BLaER1 (cell line): ENCODE measurements at regions not wholly inside any gene's neighbourhood (a gene's known extent, or its start where the extent isn't known, plus 50 kb on each side); places are given as distances from the start of the nearest gene placed in this dataset.
"Not testable (repeated sequence)": the region's sequence is repeated elsewhere in the genome, so short reads cannot be mapped to it uniquely, and the experiment has no call there.

Source experiments
- H3K27ac ChIP-seq: shearing (Covaris generic); formaldehyde crosslinking; 2 replicates; pipeline ENCODE4 v1.8.1; 2022
- H3K27me3 ChIP-seq: shearing (Covaris generic); formaldehyde crosslinking; 2 replicates; pipeline ENCODE4 v1.8.1; 2022
- H3K36me3 ChIP-seq: shearing (Covaris generic); formaldehyde crosslinking; 2 replicates; pipeline ENCODE4 v1.8.1; 2022
- H3K4me1 ChIP-seq: shearing (Covaris generic); formaldehyde crosslinking; 2 replicates; pipeline ENCODE4 v1.8.1; 2022
- H3K4me2 ChIP-seq: shearing (Covaris generic); formaldehyde crosslinking; 2 replicates; pipeline ENCODE4 v1.8.1; 2022
- H3K4me3 ChIP-seq: shearing (Covaris generic); formaldehyde crosslinking; 2 replicates; pipeline ENCODE4 v1.8.1; 2022
- H3K9ac ChIP-seq: shearing (Covaris generic); formaldehyde crosslinking; 2 replicates; pipeline ENCODE4 v1.8.1; 2022
- H3K9me3 ChIP-seq: shearing (Covaris generic); formaldehyde crosslinking; 2 replicates; pipeline ENCODE4 v1.8.1; 2022
- H4K20me1 ChIP-seq: shearing (Covaris generic); formaldehyde crosslinking; 2 replicates; pipeline ENCODE4 v1.8.1; 2022
- Cebpa-rat ChIP-seq: shearing (Covaris generic); IDR thresholded peaks from 2 replicates; pipeline ENCODE4 v1.8.1; 2022

DNA sequence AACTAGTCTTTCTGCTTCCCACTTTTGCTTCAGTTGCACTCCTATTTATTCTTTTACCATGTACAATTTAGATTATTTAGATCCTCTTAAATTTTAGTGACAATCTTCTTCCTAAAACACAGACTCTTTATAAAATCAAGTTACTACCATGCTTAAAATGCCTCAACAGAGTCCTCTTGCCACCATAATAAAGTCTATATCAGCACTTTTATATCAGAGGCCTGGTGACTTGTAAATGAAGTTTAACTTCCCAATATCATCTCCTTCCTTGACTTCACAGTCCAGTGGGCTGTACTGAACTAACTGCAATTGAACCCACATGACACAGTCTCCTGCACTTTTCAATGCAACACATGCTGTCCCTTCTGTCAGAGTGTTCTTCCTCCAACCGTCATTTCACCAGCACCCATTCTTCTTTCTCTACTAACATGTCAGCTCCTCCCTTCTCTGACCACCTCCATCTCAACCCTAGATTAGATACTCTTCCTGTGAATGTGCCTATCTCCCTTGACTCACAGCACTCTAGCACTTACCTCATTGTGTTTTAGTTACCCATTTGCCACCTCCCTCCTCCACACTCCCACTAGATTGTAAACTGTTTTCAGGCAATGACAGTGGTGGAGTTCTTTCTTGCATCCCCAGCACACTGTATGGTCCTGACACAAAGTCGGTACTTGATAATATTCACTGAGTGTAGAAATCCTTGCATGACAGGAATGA is 414.9 kb downstream of the SATB2 start:
- no peak overlapping the region for H3K4me3 ChIP-seq
- H3K9ac ChIP-seq = no peak overlapping the region
- H3K4me1 ChIP-seq = no peaks in the 10 kb centered on the region
- H4K20me1 ChIP-seq = no peaks in the 10 kb centered on the region
- H3K27ac ChIP-seq = no peak overlapping the region
- no peak for TF ChIP-seq Cebpa-rat
- H3K27me3 ChIP-seq = no peaks in the 10 kb centered on the region
- no peaks in the 10 kb centered on the region for H3K36me3 ChIP-seq
- no peaks in the 10 kb centered on the region for H3K9me3 ChIP-seq
- no peak overlapping the region for H3K4me2 ChIP-seq

DNA sequence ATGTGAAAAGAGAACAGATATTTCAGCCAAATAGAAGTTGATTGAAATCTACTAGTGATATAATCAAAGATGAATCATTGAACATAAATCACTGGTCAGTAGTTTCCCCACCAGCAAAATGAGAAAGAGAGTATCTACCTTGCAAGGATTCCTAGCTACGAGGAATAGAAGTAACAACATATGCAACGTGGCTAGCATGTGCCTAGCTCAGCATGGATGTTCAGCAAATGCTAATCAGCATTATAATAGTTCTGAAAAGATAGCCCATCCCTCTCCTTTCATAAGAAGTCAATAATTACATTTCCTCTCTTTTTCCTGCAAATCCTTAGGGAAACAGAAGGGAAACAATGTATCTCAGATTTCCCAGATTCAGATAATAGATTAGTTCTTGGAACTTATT is 417.2 kb downstream of the SATB2 start:
- Histone ChIP-seq H3K27me3 (no peaks in the 10 kb centered on the region), H3K4me3 (no peak overlapping the region), H3K36me3 (no peaks in the 10 kb centered on the region), H3K9me3 (no peaks in the 10 kb centered on the region), H3K4me1 (no peaks in the 10 kb centered on the region), H3K4me2 (no peak overlapping the region), H4K20me1 (no peaks in the 10 kb centered on the region), H3K27ac (no peak overlapping the region), H3K9ac (no peak overlapping the region)
- no peak for TF ChIP-seq Cebpa-rat

DNA sequence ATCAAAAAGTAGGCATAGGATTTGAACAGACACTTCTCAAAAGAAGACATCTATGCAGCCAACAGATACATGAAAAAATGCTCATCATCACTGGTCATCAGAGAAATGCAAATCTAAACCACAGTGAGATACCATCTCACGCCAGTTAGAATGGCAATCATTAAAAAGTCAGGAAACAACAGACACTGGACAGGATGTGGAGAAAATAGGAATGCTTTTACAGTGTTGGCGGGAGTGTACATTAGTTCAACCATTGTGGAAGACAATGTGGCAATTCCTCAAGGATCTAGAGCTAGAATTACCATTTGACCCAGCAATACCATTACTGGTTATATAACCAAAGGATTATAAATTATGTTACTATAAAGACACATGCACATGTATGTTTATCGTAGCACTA is 424.0 kb downstream of the SATB2 start:
- H4K20me1 ChIP-seq, H3K4me2 ChIP-seq, H3K9me3 ChIP-seq, H3K4me1 ChIP-seq, H3K36me3 ChIP-seq, H3K27me3 ChIP-seq, H3K9ac ChIP-seq, H3K4me3 ChIP-seq, H3K27ac ChIP-seq: not testable (repeated sequence)

DNA sequence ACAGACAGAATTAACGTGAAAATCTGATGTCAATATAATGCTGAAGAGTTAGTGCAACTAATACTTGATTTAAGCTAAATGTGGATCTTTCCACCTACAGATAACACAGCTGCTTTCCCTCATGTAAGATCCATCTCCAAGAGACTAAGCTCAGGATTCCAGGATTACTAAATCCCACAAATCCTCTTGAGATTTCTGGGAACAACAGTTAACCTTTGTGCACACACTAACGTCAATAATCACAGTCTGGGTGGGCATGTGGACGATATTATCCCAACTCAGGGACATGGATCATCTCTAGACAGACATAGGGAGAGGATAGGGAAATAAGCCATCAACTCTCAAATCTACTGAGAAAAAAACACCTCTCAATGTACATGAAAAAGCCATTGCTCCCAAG is 432.6 kb downstream of the SATB2 start:
- Histone ChIP-seq H3K4me3 (no peak overlapping the region), H3K27ac (no peak overlapping the region), H3K9me3 (no peaks in the 10 kb centered on the region), H3K36me3 (no peaks in the 10 kb centered on the region), H3K9ac (no peak overlapping the region), H3K4me2 (no peak overlapping the region), H4K20me1 (no peaks in the 10 kb centered on the region), H3K27me3 (no peaks in the 10 kb centered on the region), H3K4me1 (no peaks in the 10 kb centered on the region)
- TF ChIP-seq Cebpa-rat = no peak

GRCh38 chr2:199024224-199024623 is 433.5 kb downstream of the SATB2 start:
- no peak for TF ChIP-seq Cebpa-rat
- no peak overlapping the region for H3K4me2 ChIP-seq

DNA sequence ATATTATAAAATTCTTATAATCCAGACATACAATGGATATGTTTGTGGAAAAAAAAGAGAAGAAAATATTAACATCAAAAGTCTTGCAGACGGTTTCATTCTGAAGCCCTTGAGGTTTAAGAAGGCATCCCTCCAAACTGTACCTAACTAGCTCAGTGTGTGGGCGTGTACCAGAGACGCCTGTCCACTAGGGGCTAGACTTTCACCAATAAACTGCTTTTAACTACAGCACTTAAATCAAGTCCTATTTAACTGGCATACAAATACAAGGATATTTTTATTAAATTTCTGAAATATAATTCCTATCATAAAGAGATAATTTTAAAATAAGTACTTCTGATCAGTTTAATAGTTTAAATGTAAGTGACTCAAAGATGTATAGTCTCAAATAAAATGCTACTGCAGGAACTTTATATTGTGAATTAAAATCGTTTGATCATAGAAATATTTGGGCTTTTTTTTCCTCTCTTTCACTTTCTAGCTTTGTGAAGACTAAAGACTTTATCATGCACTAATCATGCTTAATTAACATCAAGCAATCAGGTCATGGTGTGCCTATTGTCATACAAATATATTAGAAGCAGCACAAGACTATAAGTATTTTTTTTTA is 437.7 kb downstream of the SATB2 start:
- no peaks in the 10 kb centered on the region for H3K36me3 ChIP-seq
- no peak overlapping the region for H3K27ac ChIP-seq
- H3K4me1 ChIP-seq = no peaks in the 10 kb centered on the region
- no peaks in the 10 kb centered on the region for H3K9me3 ChIP-seq
- H3K4me2 ChIP-seq = no peak overlapping the region
- no peak overlapping the region for H3K4me3 ChIP-seq
- H3K27me3 ChIP-seq = no peaks in the 10 kb centered on the region
- H4K20me1 ChIP-seq = no peaks in the 10 kb centered on the region
- TF ChIP-seq Cebpa-rat = no peak
- H3K9ac ChIP-seq = no peak overlapping the region

More at GRCh38 chr2:199024224-199024623, 433.5 kb downstream of the SATB2 start:
- no peak overlapping the region for H3K27ac ChIP-seq
- H4K20me1 ChIP-seq = no peaks in the 10 kb centered on the region
- no peaks in the 10 kb centered on the region for H3K4me1 ChIP-seq
- H3K4me3 ChIP-seq = no peak overlapping the region
- no peaks in the 10 kb centered on the region for H3K9me3 ChIP-seq
- H3K27me3 ChIP-seq = no peaks in the 10 kb centered on the region
- H3K9ac ChIP-seq = no peak overlapping the region
- no peaks in the 10 kb centered on the region for H3K36me3 ChIP-seq

DNA sequence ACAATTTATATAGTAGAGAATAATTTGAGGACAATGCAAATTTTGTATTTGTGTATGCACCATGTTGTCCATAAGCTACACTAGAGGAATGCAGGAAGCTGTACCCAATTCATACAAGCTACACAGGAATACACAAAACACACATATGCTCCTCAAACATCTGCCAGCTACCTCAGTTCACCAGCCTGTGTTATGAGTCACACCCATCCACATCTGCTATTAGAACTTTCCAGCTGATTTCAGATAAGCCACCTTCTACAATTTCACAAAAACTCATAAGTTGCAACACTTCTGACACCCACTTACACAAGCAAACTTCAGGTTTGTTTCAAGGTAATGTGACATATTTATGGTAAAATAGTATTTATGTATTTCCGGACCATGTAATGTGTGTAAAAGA is 438.9 kb downstream of the SATB2 start:
- no peak for TF ChIP-seq Cebpa-rat
- Histone ChIP-seq H3K4me2 (no peak overlapping the region), H3K36me3 (no peaks in the 10 kb centered on the region), H3K4me3 (no peak overlapping the region), H4K20me1 (no peaks in the 10 kb centered on the region), H3K9ac (no peak overlapping the region), H3K4me1 (no peaks in the 10 kb centered on the region), H3K27me3 (no peaks in the 10 kb centered on the region), H3K27ac (no peak overlapping the region), H3K9me3 (no peaks in the 10 kb centered on the region)

DNA sequence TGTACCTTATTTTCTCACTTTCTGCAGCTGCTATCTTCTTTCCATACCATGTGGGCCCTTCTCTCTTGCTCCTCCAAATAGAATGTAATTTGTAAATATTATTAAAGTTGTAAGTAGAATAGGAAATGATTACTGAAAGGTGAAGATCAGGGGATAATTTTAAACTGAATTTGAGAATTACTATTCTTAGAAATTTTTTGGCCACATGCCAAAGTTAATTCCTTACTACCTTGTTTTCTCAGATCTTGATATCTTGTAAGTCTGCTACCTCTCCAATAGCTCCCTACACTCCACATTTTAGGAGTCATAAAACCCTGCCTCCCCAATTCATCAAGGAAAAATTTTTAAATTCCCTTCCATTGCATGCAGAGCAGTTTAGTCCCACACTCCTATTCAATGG is 442.7 kb downstream of the SATB2 start:
- no peaks in the 10 kb centered on the region for H3K36me3 ChIP-seq
- no peak for TF ChIP-seq Cebpa-rat
- no peaks in the 10 kb centered on the region for H4K20me1 ChIP-seq
- no peak overlapping the region for H3K4me2 ChIP-seq
- H3K9ac ChIP-seq = no peak overlapping the region
- no peak overlapping the region for H3K4me3 ChIP-seq
- no peak overlapping the region for H3K27ac ChIP-seq
- no peaks in the 10 kb centered on the region for H3K9me3 ChIP-seq
- no peaks in the 10 kb centered on the region for H3K4me1 ChIP-seq
- H3K27me3 ChIP-seq = no peaks in the 10 kb centered on the region

- Histone ChIP-seq H3K4me3 (no peak overlapping the region), H4K20me1 (no peaks in the 10 kb centered on the region), H3K4me2 (no peak overlapping the region), H3K27ac (no peak overlapping the region), H3K9me3 (no peaks in the 10 kb centered on the region), H3K27me3 (no peaks in the 10 kb centered on the region), H3K36me3 (no peaks in the 10 kb centered on the region), H3K4me1 (no peaks in the 10 kb centered on the region), H3K9ac (no peak overlapping the region)
- TF ChIP-seq Cebpa-rat = no peak
Measured at GRCh38 chr2:199014226-199014625, 443.5 kb downstream of the SATB2 start.

- no peaks in the 10 kb centered on the region for H3K36me3 ChIP-seq
- no peaks in the 10 kb centered on the region for H3K4me1 ChIP-seq
- no peak overlapping the region for H3K9ac ChIP-seq
- no peaks in the 10 kb centered on the region for H3K27me3 ChIP-seq
- no peak overlapping the region for H3K27ac ChIP-seq
- no peaks in the 10 kb centered on the region for H4K20me1 ChIP-seq
- H3K4me2 ChIP-seq = no peak overlapping the region
- H3K4me3 ChIP-seq = no peak overlapping the region
- no peaks in the 10 kb centered on the region for H3K9me3 ChIP-seq
- no peak for TF ChIP-seq Cebpa-rat
Measured at GRCh38 chr2:199011908-199012307, 445.8 kb downstream of the SATB2 start.
